GM19455 (cell line): ENCODE measurements at regions not wholly inside any gene's neighbourhood (a gene's known extent, or its start where the extent isn't known, plus 50 kb on each side); places are given as distances from the start of the nearest gene placed in this dataset.

Experiments
- ATAC-seq: cut with Tn5 transposase; IDR thresholded peaks from one replicate; pipeline ENCODE4 v1.9.1; 2021; ENCODE audit not compliant: unreplicated experiment

GRCh38 chr1:195462646-195463045 lies 1145.6 kb downstream of the KCNT2 start:
- ATAC-seq, result no peak

- ATAC-seq, result no peak
Measured at GRCh38 chr1:195462152-195462551, 1146.1 kb downstream of the KCNT2 start.

- no peak for ATAC-seq
Measured at GRCh38 chr1:195458365-195458764, 1149.9 kb downstream of the KCNT2 start.

GRCh38 chr1:195450794-195451193 lies 1157.4 kb downstream of the KCNT2 start:
- no peak for ATAC-seq

GRCh38 chr1:195439661-195440060 lies 1168.6 kb downstream of the KCNT2 start:
- ATAC-seq, result no peak

- no peak for ATAC-seq
Measured at GRCh38 chr1:195434566-195435203, 1173.6 kb downstream of the KCNT2 start.

GRCh38 chr1:195430826-195431225 lies 1177.4 kb downstream of the KCNT2 start:
- ATAC-seq, result no peak

- ATAC-seq, result no peak
Measured at GRCh38 chr1:195428927-195429326, 1179.3 kb downstream of the KCNT2 start.

- ATAC-seq, result no peak
Measured at GRCh38 chr1:195415584-195415983, 1192.7 kb downstream of the KCNT2 start.

GRCh38 chr1:195394567-195394966 lies 1213.7 kb downstream of the KCNT2 start:
- no peak for ATAC-seq

- ATAC-seq, result no peak
Measured at GRCh38 chr1:195376190-195376589, 1232.0 kb downstream of the KCNT2 start.

GRCh38 chr1:195373856-195374255 lies 1234.4 kb downstream of the KCNT2 start:
- ATAC-seq, result no peak

GRCh38 chr1:195345149-195345548 lies 1263.1 kb downstream of the KCNT2 start:
- no peak for ATAC-seq

- no peak for ATAC-seq
Measured at GRCh38 chr1:195337646-195338045, 1270.6 kb downstream of the KCNT2 start.

- no peak for ATAC-seq
Measured at GRCh38 chr1:195336812-195337211, 1271.4 kb downstream of the KCNT2 start.

GRCh38 chr1:195335541-195335940 lies 1272.7 kb downstream of the KCNT2 start:
- no peak for ATAC-seq

- no peak for ATAC-seq
Measured at GRCh38 chr1:195332102-195332501, 1276.1 kb downstream of the KCNT2 start.

- no peak for ATAC-seq
Measured at GRCh38 chr1:195328681-195329080, 1279.6 kb downstream of the KCNT2 start.

GRCh38 chr1:195328102-195328501 lies 1280.1 kb downstream of the KCNT2 start:
- ATAC-seq, result no peak

GRCh38 chr1:195327361-195327760 lies 1280.9 kb downstream of the KCNT2 start:
- ATAC-seq, result no peak

- no peak for ATAC-seq
Measured at GRCh38 chr1:195326325-195326724, 1281.9 kb downstream of the KCNT2 start.

GRCh38 chr1:195325181-195325580 lies 1283.1 kb downstream of the KCNT2 start:
- ATAC-seq, result no peak

- ATAC-seq, result no peak
Measured at GRCh38 chr1:195306281-195306680, 1302.0 kb downstream of the KCNT2 start.
